ENCODE measurements at regions not wholly inside any gene's neighbourhood (a gene's known extent, or its start where the extent isn't known, plus 50 kb on each side); places are given as distances from the start of the nearest gene placed in this dataset.
"Not testable (repeated sequence)": the region's sequence is repeated elsewhere in the genome, so short reads cannot be mapped to it uniquely, and the experiment has no call there.

DNA sequence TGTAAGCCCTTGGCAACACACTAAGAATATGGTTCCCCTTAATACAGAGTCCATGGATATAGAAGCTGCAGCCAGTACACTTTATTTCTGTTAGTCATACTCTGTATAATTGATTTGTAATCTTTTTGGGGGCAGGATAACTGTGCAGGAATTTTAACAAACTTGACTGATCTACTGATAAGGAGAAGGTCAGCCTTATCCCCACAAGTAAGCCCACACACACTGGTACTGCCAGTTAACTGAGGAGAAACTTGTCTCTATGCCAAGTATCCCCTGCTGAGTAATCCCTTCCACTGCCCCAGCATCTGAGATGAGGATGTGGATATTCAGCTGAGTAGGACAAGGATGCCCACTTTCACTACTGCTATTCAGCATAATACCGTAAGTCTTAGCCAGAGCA lies 154.9 kb upstream of the CXXC4 start:
- no TSS peak for BruUV-seq (replicated peaks)
- Histone ChIP-seq H3K9me3 (ENCODE audit: low read length) (no peaks in the 10 kb centered on the region), H2AFZ (ENCODE audit: low read length) (no peak overlapping the region), H3K36me3 (ENCODE audit: low read depth, low read length) (no peaks in the 10 kb centered on the region), H3K4me1 (ENCODE audit: insufficient read depth, low read length) (no peaks in the 10 kb centered on the region), H3K4me3 (ENCODE audit: low read length) (no peak overlapping the region), H3K4me2 (ENCODE audit: low read length) (no peak overlapping the region), H3K9ac (ENCODE audit: low read length) (no peak overlapping the region), H4K20me1 (ENCODE audit: low read length) (no peaks in the 10 kb centered on the region), H3K27ac (ENCODE audit: low read length) (no peak overlapping the region), H3F3A (ENCODE audit: low read length, unreplicated experiment) (no peaks in the 10 kb centered on the region), H3K79me2 (ENCODE audit: low read length) (no peaks in the 10 kb centered on the region), H3K9me2 (replicated peaks; ENCODE audit: low read length) (no peaks in the 10 kb centered on the region), H3K27me3 (ENCODE audit: low read length) (no peaks in the 10 kb centered on the region)
- no peak for TF ChIP-seq EZH2phosphoT487 (IDR thresholded peaks at IDR 0.05; ENCODE audit: borderline replicate concordance, low read length)
- no peak for TF ChIP-seq EZH2 (IDR thresholded peaks at IDR 0.05; ENCODE audit: low read length, unreplicated experiment)
- TF ChIP-seq, protein P1, sequence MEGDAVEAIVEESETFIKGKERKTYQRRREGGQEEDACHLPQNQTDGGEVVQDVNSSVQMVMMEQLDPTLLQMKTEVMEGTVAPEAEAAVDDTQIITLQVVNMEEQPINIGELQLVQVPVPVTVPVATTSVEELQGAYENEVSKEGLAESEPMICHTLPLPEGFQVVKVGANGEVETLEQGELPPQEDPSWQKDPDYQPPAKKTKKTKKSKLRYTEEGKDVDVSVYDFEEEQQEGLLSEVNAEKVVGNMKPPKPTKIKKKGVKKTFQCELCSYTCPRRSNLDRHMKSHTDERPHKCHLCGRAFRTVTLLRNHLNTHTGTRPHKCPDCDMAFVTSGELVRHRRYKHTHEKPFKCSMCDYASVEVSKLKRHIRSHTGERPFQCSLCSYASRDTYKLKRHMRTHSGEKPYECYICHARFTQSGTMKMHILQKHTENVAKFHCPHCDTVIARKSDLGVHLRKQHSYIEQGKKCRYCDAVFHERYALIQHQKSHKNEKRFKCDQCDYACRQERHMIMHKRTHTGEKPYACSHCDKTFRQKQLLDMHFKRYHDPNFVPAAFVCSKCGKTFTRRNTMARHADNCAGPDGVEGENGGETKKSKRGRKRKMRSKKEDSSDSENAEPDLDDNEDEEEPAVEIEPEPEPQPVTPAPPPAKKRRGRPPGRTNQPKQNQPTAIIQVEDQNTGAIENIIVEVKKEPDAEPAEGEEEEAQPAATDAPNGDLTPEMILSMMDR (conservative IDR thresholded peaks at IDR 0.05; ENCODE audit: low read depth, low read length) = no peak
- intact Hi-C loops (cut with micrococcal nuclease) = no loop called here
- no peak for ATAC-seq
- POLR2A ChIA-PET (ENCODE audit: unreplicated experiment) = no interaction called here
- DNase-seq = no peak
- CTCF ChIA-PET = no interaction called here

DNA sequence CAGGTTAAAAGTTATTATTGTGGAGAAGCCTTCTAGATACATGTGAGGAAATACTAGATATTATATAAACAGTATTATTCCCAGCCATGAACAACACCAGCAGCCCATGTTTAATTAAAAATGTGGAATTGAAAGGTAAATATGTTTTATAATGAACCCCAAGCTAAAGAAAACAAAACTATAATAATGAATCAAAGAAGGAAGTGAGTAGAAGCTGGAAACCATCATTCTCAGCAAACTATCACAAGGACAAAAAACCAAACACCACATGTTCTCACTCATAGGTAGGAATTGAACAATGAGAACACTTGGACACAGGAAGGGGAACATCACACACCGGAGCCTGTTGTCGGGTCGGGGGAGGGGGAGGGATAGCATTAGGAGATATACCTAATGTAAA lies 167.6 kb upstream of the CXXC4 start:
- H3K27me3 ChIP-seq (ENCODE audit: low read length); CTCF ChIA-PET; ATAC-seq: not testable (repeated sequence)

DNA sequence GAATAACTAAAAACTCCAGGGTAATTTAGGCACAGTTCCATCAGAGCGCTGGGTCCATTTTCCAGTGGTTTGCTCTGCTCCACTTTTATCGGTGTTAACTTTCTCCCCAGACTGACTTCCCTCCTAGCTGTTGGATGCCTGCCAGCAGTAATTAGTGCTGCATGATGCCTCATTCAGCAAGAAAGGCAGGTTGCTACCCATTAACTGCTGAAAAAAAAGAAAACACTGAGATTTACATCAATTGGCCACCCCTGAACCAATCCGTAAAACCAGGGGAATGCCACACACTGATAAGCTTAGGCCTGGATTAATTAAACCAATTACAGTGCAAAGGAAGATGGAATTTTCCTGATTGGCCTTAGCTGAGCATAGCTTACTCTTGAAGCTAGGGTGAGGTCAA lies 182.4 kb upstream of the CXXC4 start:
- no peak overlapping the region for H2AFZ ChIP-seq (ENCODE audit: low read length)
- intact Hi-C loops (cut with micrococcal nuclease) = no loop called here
- no peaks in the 10 kb centered on the region for H3F3A ChIP-seq (ENCODE audit: low read length, unreplicated experiment)
- H3K27me3 ChIP-seq (ENCODE audit: low read length) = no peaks in the 10 kb centered on the region
- no peaks in the 10 kb centered on the region for H3K9me2 ChIP-seq (replicated peaks; ENCODE audit: low read length)
- H3K27ac ChIP-seq (ENCODE audit: low read length) = no peak overlapping the region
- no peaks in the 10 kb centered on the region for H3K9me3 ChIP-seq (ENCODE audit: low read length)
- DNase-seq = no peak
- H3K79me2 ChIP-seq (ENCODE audit: low read length) = no peaks in the 10 kb centered on the region
- TF ChIP-seq, protein P1 (conservative IDR thresholded peaks at IDR 0.05; ENCODE audit: low read depth, low read length) = no peak
- TF ChIP-seq EZH2 (IDR thresholded peaks at IDR 0.05; ENCODE audit: low read length, unreplicated experiment) (no peak), EZH2phosphoT487 (IDR thresholded peaks at IDR 0.05; ENCODE audit: borderline replicate concordance, low read length) (no peak)
- no TSS peak for BruUV-seq (replicated peaks)
- no peak for ATAC-seq
- no peak overlapping the region for H3K4me3 ChIP-seq (ENCODE audit: low read length)
- no peaks in the 10 kb centered on the region for H3K36me3 ChIP-seq (ENCODE audit: low read depth, low read length)
- no peaks in the 10 kb centered on the region for H4K20me1 ChIP-seq (ENCODE audit: low read length)
- CTCF ChIA-PET = no interaction called here
- POLR2A ChIA-PET (ENCODE audit: unreplicated experiment) = no interaction called here
- no peak overlapping the region for H3K4me2 ChIP-seq (ENCODE audit: low read length)
- H3K9ac ChIP-seq (ENCODE audit: low read length) = no peak overlapping the region
- no peaks in the 10 kb centered on the region for H3K4me1 ChIP-seq (ENCODE audit: insufficient read depth, low read length)

More for the DNA sequence above, 167.6 kb upstream of the CXXC4 start:
- H3K4me1 ChIP-seq (ENCODE audit: insufficient read depth, low read length); H3K9me3 ChIP-seq (ENCODE audit: low read length); H3K9ac ChIP-seq (ENCODE audit: low read length); H2AFZ ChIP-seq (ENCODE audit: low read length); H3K4me3 ChIP-seq (ENCODE audit: low read length); intact Hi-C loops (cut with micrococcal nuclease); H3K36me3 ChIP-seq (ENCODE audit: low read depth, low read length); BruUV-seq (replicated peaks); H3K79me2 ChIP-seq (ENCODE audit: low read length); H3F3A ChIP-seq (ENCODE audit: low read length, unreplicated experiment); H3K4me2 ChIP-seq (ENCODE audit: low read length); DNase-seq; H3K9me2 ChIP-seq (replicated peaks; ENCODE audit: low read length); POLR2A ChIA-PET (ENCODE audit: unreplicated experiment); H4K20me1 ChIP-seq (ENCODE audit: low read length); H3K27ac ChIP-seq (ENCODE audit: low read length): not testable (repeated sequence)

Data from PC-3 (cell line).